ENCODE measurements at regions not wholly inside any gene's neighbourhood (a gene's known extent, or its start where the extent isn't known, plus 50 kb on each side); places are given as distances from the start of the nearest gene placed in this dataset.

DNA sequence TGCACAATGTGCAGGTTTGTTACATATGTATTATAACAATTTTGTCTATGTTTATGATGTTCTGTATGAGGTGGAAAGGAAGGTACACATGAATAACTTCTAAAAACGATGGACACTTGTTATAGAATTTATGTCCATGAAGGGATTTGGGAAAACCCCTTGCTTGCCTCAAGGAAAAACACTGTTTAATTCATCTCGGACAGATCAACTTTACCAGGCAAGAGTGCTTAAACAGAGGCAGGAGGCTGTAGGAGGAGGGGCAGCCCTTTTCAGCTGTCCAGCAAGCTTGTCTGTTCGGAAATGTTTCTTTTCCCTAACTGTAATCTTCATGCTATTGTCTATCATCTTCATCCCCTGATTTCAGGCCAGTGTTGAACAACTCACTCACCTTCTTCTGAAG, 200.9 kb downstream of the CDC14C start:
- no peak for DNase-seq
- Histone ChIP-seq H3K36me3 (no peaks in the 10 kb centered on the region), H3K4me3 (no peak overlapping the region), H3K27ac (no peak overlapping the region), H3K4me1 (no peaks in the 10 kb centered on the region), H3K9me3 (no peaks in the 10 kb centered on the region), H3K27me3 (no peaks in the 10 kb centered on the region)
- TF ChIP-seq POLR2A (IDR thresholded peaks at IDR 0.05) (no peak), EP300 (IDR thresholded peaks at IDR 0.05) (no peak), POLR2AphosphoS5 (IDR thresholded peaks at IDR 0.05) (no peak)
- TF ChIP-seq, protein P1, sequence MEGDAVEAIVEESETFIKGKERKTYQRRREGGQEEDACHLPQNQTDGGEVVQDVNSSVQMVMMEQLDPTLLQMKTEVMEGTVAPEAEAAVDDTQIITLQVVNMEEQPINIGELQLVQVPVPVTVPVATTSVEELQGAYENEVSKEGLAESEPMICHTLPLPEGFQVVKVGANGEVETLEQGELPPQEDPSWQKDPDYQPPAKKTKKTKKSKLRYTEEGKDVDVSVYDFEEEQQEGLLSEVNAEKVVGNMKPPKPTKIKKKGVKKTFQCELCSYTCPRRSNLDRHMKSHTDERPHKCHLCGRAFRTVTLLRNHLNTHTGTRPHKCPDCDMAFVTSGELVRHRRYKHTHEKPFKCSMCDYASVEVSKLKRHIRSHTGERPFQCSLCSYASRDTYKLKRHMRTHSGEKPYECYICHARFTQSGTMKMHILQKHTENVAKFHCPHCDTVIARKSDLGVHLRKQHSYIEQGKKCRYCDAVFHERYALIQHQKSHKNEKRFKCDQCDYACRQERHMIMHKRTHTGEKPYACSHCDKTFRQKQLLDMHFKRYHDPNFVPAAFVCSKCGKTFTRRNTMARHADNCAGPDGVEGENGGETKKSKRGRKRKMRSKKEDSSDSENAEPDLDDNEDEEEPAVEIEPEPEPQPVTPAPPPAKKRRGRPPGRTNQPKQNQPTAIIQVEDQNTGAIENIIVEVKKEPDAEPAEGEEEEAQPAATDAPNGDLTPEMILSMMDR (IDR thresholded peaks at IDR 0.05): no peak
- ATAC-seq (ENCODE audit: low FRiP score in 2 of 2): no peak
- WGBS, 2 donors: 72 to 73% methylated on average over 3 of the region's 3 CpGs

DNA sequence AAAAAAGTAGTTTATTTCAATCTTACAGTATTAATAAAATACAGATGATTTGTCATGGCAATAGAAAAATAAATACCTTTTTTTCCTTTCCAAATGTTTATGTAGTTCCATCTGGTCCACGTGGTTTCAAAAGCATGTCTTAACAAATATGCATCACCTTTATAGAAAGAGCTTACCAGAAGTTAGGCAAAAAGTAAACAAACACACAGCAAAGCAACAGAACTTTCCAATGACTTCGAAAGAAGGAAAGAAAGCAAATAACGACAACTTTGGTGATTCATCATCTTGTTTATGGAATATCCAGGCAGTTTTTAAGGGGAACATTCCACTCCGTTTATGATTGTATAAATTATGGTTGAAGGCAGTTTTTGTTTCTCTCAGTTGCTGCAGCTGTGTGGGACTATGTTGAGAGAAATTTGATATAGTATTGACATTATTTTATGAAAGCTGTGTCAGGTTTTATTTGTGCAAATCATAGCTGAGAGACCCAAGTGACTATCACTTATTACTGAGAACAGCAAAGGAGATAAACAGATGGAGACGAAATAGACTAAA, 203.1 kb downstream of the CDC14C start:
- Histone ChIP-seq H3K4me3 (no peak overlapping the region), H3K27me3 (no peaks in the 10 kb centered on the region), H3K9me3 (no peaks in the 10 kb centered on the region), H3K36me3 (no peaks in the 10 kb centered on the region), H3K4me1 (no peaks in the 10 kb centered on the region), H3K27ac (no peak overlapping the region)
- 44 to 54% methylated on average over 5 of the region's 5 CpGs for WGBS, 2 donors
- no peak for DNase-seq
- TF ChIP-seq POLR2AphosphoS5 (IDR thresholded peaks at IDR 0.05) (no peak), POLR2A (IDR thresholded peaks at IDR 0.05) (no peak), EP300 (IDR thresholded peaks at IDR 0.05) (no peak)
- TF ChIP-seq, protein P1 (IDR thresholded peaks at IDR 0.05): no peak
- no peak for ATAC-seq (ENCODE audit: low FRiP score in 2 of 2)

DNA sequence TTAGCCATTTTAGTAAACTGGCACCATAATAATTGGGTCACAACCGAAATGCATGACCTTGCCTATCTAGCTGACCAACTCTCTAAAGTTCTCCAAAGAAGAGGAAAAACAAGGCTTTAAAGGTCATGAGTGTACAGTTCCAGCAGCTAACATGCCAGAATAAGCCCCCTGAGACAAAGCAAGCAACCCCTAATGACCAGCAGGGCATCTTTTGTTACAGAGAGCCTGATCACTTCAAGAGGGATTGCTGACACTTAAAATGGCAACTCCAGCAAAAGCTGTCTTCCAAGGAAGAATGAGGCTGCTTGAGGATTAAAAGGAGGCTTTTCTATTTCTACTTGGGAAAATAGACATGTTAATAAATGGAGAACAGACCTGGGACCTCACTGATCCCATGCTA, 213.6 kb downstream of the CDC14C start:
- DNase-seq: no peak
- Histone ChIP-seq H3K27me3 (no peaks in the 10 kb centered on the region), H3K36me3 (no peaks in the 10 kb centered on the region), H3K4me1 (no peaks in the 10 kb centered on the region), H3K9me3 (no peaks in the 10 kb centered on the region), H3K27ac (no peak overlapping the region), H3K4me3 (no peak overlapping the region)
- ATAC-seq (ENCODE audit: low FRiP score in 2 of 2): no peak
- TF ChIP-seq EP300 (IDR thresholded peaks at IDR 0.05): no peak
- TF ChIP-seq, protein P1 (IDR thresholded peaks at IDR 0.05): no peak
- no peak for TF ChIP-seq POLR2AphosphoS5 (IDR thresholded peaks at IDR 0.05)
- TF ChIP-seq POLR2A (IDR thresholded peaks at IDR 0.05): no peak
- WGBS, 2 donors: 71 to 77% methylated on average over 1 of the region's 1 CpG

DNA sequence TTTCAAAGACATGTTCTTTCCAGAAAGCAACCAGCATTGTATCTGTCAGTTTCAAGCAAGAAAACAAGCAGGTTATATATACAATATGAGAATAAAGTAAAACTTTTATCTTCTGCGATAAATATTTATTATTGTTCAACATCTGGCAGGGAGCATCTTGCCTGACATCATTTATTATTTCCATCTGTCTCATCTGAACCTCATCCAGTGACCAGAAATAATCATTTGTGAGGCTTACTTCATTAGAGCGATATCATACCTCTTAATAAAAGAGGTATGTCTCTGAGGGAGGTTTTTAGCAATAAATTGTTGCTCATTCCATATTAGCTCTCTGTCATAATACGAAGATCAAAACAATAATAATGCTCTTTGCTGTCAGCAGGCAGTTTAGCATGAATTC, 226.1 kb downstream of the CDC14C start:
- no peaks in the 10 kb centered on the region for H3K4me1 ChIP-seq
- no peaks in the 10 kb centered on the region for H3K27me3 ChIP-seq
- no peaks in the 10 kb centered on the region for H3K36me3 ChIP-seq
- no peak for TF ChIP-seq EP300 (IDR thresholded peaks at IDR 0.05)
- TF ChIP-seq, protein P1 (IDR thresholded peaks at IDR 0.05): no peak
- no peak for TF ChIP-seq POLR2A (IDR thresholded peaks at IDR 0.05)
- no peak for TF ChIP-seq POLR2AphosphoS5 (IDR thresholded peaks at IDR 0.05)
- H3K27ac ChIP-seq: no peak overlapping the region
- H3K4me3 ChIP-seq: no peak overlapping the region
- DNase-seq (no peak), ATAC-seq (ENCODE audit: low FRiP score in 2 of 2) (no peak)
- WGBS, 2 donors: 86 to 88% methylated on average over 3 of the region's 3 CpGs
- H3K9me3 ChIP-seq: no peaks in the 10 kb centered on the region

DNA sequence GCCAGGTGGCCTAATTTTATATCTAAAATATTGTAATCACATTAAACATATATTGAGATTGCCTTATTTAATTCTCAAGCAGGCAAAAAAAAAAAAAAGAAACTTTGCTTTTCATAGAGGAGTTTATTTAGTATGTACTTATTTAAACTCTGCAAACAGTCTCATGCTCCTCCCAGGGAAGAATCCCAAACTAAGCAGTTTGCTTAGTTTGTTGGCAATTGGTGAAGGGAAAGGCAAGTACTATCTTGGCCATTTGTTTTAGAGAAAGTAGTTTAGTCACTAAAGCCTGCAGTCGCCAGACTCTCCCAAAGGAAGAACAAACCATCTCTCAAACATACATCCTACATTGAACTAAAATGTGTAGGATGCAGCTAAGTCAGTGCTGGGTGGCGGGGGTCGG, 226.8 kb downstream of the CDC14C start:
- DNase-seq (no peak), ATAC-seq (ENCODE audit: low FRiP score in 2 of 2) (no peak)
- Histone ChIP-seq H3K27ac (no peak overlapping the region), H3K27me3 (no peaks in the 10 kb centered on the region), H3K9me3 (no peaks in the 10 kb centered on the region), H3K36me3 (no peaks in the 10 kb centered on the region), H3K4me1 (no peaks in the 10 kb centered on the region), H3K4me3 (no peak overlapping the region)
- TF ChIP-seq EP300 (IDR thresholded peaks at IDR 0.05) (no peak), POLR2AphosphoS5 (IDR thresholded peaks at IDR 0.05) (no peak), POLR2A (IDR thresholded peaks at IDR 0.05) (no peak)
- TF ChIP-seq, protein P1 (IDR thresholded peaks at IDR 0.05): no peak
- WGBS, 2 donors: 72 to 89% methylated on average over 3 of the region's 3 CpGs

Measured in upper lobe of left lung (tissue), 6 donors.